ENCODE measurements at regions not wholly inside any gene's neighbourhood (a gene's known extent, or its start where the extent isn't known, plus 50 kb on each side); places are given as distances from the start of the nearest gene placed in this dataset.

- TF ChIP-seq CTCF (IDR thresholded peaks at IDR 0.05 in 4 of 5, conservative IDR thresholded peaks at IDR 0.05 in 1 of 5) (no peak), POLR2A (IDR thresholded peaks at IDR 0.05) (no peak)
Measured at GRCh38 chr2:21452678-21453077, 328.9 kb downstream of the TDRD15 start.

Data from gastrocnemius medialis (tissue), 4 donors.